ENCODE measurements at regions not wholly inside any gene's neighbourhood (a gene's known extent, or its start where the extent isn't known, plus 50 kb on each side); places are given as distances from the start of the nearest gene placed in this dataset.
"Not testable (repeated sequence)": the region's sequence is repeated elsewhere in the genome, so short reads cannot be mapped to it uniquely, and the experiment has no call there.

DNA sequence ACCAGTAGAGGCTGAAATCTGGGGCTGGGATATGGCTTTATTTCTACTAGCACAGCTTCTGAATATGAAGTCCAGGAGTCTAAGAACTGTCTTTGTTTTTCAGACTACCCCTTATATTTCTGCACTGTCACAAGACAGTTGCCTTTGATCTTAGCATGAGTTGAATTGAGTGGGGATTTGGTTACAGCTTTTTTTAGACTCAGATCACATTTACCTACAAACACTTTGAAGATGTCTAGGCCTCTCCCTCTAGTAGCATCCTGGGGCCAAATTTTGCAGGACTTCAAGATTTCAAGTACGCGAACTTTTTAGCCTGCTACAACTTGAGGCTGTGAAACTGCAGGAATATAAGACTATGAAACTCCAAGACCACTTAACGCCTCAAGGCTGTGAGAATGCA lies 240.2 kb downstream of the NEBL start:
- DNase-seq = no peak

DNA sequence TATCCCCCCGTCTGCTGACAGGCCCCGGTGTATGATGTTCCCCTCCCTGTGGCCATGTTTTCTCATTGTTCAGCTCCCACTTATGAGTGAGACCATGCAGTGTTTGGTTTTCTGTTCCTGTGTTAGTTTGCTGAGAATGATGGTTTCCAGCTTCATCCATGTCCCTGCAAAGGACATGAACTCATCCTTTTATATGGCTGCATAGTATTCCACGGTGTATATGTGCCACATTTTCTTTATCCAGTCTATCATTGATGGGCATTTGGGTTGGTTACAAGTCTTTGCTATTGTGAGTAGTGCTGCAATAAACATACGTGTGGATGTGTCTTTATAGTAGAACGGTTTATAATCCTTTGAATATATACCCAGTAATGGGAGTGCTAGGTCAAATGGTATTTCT lies 244.7 kb downstream of the NEBL start:
- DNase-seq = not testable (repeated sequence)

DNA sequence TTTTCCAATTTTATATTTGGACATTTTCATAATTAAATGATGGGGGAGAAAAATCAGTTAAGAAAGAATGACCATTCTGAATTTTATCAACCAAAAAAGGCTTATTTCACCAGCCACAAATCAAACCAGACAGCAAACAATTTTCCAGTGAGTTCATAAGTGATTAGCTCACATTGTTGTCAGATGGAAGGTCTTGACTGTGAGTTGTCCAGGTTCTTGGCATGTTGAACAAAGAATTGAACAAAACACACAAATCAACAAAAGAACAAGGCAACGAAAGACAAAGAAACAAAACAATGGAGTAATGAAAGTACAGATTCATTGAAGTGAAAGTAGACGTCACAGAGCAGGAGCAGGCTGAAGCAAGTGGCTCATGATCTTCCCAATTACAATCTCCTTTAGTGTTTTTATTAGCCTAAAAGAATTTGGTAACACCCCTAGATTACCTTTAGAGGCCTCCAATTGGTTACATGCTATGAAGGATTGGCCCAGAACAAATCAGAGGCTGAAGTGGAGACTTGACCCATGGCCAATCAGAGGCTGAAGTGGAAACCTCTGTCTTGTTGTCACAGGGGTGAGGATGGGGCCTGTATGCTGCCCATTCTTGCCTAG lies 248.7 kb downstream of the NEBL start:
- no peak for DNase-seq

DNA sequence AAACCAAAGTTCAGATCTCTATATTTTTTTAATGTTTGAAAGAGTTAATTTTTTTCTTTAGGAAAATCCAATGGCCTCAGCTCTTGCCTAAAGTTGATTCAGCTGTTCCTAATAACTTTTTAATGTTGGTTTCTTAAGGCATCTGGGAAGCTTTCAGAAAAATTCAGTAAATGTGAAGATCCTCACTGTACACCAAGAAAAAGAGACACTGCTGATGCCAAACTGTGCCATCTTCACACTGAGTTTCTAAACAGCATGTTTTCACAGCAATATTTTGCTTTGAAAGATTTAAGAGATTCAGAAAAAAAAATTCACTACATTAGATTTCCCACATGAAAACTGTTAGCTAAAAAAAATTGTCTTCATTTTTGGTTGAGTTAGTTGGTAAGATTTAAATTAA lies 249.4 kb downstream of the NEBL start:
- DNase-seq = no peak

DNA sequence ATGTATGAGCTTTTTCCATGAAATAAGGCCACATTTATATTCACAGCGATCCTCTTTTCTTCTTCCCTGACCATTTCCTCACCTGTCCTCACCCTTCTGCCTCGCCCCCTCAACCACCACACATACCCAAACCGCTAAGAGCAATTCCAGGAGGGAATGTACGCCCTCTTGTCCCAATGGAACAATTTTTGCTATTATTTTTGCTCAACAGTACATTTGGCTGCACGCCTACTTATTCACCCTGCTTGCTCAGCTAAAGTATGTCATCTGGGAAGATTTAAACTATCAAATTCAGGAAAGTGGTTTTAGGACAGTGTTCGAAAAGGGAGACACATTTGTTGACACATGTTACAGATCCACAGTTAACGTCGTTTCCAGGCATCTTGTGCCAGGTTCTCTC lies 252.7 kb downstream of the NEBL start:
- DNase-seq = no peak

DNA sequence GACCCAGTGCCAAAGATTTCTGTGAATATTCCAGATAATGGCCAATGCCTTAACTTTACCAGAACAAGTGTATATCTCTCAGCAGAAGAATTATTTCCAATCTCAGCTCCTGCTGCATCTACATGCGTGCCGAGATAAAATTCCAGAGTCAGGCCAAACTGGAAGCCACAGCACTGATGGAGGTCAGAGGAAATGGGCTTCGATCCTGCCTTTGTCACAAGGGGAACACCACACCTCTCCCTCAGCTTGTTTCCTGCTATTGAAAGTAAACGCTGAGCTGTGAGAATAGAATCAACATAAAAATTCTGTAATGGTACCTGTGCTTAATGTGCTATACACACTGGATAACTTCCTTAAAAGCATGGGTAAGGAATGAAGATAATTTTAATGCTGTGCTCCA lies 255.5 kb downstream of the NEBL start:
- DNase-seq = no peak

DNA sequence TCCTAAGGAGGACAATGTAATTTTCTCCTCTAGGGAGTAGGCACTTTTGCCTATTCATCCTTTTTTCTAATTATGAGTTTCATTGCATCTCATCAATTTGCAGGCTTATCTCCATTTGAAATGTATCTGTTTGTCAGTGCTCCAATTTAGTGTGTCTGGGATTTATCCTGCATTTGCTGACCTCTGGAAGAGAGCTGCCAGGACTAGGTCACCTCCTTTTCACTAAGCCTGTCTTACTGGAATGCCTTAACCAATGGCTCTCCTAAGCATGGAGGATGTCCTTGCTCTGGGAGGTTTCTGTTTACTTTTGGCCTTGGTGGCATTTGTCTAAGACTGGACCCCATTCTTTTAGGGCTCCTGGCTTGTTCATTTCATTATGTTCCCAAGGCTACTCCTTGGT lies 261.5 kb downstream of the NEBL start:
- no peak for DNase-seq

DNA sequence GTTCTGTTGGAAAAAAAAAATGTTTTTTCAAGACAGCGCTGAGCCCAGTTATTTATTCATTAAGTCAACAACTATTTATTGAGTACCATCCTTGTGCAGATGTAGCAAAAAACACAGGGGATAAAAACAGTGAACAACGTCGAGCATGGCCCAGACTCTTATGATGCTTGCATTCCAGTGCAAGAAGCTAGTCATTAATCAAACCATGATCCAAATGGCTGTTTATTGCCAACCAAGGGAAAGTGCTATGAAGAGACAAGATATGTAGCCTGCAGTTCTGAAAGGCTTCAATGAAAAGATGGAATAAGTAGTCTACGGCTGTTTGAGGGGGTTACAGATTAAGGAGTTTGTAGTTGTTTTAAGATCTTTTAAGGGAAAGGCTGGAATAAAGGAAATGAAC lies 262.3 kb downstream of the NEBL start:
- no peak for DNase-seq

DNA sequence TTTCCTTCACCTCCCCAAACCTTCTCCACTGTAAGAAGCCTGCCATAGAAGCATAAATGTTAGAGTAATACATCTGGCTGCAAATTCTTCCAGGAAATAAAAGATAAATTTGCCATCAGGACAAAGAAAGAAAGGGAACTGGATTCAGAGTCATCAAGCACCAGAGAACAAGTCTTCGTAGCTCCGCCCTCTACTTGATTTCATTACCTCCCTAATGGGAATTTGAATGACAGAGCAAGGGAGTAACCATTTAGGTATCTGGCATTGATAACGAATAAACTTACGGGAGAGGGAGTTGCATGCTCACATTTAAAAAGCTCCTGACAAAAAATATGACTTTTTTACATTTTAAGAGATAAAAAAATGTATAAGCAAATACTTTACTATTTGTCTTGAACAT lies 263.4 kb downstream of the NEBL start:
- DNase-seq = no peak

DNA sequence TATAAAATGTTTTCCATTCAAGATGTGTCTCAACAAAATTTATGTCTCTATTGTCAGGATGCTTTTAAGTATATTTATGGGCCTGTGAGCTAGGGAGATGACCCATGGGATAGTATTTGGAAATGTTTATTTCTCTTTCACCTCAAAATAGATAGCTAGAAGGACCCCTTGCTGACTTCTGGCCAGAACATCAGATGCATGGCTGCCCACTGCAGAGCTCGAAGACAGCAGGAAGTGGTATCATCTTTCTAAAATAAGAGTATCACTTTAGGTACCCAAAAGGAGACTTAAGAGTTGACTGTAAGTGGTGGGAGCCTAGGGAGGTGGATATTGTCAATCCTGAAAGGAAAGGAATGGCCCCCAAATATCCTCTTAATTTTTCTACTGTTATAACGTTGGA lies 264.4 kb downstream of the NEBL start:
- DNase-seq = no peak

DNA sequence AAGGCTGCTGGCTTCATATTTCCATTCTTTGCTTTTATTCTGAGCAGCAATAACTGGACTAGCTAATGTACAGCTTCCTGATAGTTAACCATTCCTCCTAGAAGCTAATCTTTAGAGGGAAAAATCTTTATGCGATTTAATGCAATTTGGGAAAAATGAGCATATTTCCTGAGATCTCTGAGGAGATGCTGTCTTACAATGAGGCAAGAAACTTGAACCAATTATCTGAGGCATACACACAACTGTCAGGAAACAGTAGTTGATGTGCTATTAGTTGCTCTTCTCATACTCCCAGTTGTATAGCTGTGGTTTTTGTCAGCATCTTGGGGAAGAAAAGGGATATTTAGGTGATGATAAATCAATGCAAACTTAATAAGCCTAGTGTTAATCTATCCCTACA lies 265.9 kb downstream of the NEBL start:
- no peak for DNase-seq

DNA sequence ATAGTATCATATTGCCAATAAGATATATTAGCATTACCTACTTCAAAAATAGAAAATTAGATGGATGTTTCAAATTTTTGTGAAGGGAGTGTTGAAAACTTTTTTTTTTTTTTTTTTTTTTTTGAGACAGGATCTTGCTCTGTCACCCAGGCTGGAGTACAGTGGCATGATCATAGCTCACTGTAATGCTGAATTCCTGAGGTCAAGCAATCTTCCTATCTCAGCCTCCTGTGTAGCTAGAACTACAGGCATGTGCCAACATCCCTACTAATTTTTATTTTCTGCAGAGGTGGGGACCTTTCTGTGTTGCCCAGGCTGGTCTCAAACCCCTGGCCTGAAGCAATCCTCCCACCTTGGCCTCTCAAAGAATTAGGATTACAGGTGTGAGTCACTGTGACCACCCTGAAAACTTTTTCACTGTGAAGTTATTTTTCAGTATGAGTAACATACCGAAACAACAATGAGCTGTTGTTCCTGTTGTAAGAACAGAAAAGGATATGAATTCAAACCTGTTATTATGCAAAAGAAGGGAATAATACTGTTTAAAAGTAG lies 266.9 kb downstream of the NEBL start:
- DNase-seq = no peak

DNA sequence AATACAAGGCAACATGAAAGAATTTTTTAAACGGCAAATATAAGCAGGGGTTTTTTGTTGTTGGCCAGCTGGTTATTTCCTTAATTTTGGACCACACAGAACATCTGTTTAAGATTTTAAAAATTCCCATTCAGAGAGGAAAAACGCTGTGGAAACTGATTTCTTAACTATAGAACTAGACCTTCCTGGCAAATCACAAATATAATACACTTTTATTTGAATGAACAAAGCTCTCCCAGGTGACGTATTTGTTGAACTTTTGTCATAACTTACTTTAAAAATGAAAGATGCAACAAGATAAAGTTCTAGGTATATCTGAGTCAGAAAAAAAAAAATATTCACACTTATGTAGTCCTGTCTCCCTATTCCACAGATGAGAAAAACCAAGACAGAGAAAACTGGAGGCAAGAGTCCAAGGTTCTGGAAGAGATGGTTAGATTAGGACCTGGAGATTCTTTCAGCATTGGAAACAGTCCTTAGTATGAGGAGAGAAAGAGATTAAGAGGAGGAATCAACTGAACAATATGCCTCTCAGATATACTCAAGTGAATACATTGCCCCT lies 269.1 kb downstream of the NEBL start:
- DNase-seq = no peak

DNA sequence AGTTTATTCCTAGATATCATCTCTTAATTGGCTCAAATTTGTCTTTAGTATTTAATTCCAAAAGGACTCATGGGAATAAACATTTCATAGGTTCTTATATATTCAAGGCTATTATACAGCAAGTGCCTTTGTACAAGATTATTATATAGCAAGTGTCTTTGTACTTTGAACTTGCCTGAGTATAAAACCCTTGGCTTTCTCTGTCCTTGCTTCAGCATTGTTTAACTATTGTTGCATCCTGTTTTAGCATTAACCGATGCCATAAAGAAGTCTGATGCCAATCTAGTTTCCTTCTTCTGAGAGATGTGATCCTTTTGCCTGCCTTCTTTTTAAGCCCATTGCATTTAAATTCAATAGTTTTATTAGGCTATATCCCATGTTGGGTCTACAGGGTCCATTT lies 270.0 kb downstream of the NEBL start:
- DNase-seq = no peak

DNA sequence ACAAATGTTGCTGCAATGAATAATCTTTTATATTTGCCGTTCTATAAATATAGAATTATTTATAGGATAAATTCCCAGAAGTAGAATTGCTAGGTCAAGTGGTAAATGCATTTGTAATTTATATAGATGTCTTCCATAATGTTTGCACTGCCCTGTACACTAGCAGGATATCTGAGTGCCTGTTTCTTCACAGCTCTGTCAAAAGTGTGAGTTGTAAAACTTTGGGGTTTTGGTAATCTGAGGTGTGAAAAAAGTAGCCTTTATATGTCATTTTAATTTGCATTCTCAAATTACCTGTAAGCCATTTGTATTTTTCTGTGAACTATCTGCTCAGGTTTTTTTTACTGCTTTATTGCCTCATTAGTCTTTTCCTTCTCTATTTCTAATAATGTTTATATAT lies 271.2 kb downstream of the NEBL start:
- DNase-seq = no peak

DNA sequence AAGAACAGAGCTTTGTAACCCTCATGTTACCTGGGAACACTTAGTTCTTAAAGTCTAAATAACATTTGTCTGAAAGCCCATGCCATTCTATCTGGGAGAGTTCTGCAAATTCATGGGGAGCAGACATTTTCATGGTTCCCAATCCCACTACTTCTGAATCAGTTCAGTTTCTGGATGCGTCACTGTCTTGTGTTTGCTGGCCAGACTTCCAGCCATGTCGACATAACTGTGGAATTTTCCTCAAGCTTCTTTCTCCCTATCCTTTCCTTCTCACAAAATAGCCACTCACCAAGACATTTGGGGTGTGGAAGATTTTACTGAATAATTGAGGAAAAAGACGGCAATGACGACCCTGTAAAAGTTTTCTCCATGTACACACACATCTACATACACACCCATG lies 272.5 kb downstream of the NEBL start:
- no peak for DNase-seq

DNA sequence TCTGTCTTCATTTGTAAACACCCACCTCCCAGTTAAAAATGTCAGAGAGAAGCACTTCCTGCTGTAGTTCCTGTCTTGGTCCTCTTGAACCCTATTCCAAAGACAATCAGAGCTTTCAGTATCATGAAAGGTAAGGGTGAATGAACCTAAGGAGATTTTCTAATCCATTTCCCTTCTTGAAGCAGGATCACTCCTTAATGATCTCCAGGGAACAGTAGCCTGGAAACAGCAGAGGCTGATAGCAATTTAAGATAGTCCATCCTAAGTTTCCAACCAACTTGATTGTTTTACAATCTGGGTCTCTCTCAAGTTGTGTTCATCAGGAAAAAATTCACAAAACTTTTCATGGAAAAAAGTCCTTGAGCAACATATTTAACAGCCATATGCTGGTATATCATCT lies 273.6 kb downstream of the NEBL start:
- DNase-seq = no peak

DNA sequence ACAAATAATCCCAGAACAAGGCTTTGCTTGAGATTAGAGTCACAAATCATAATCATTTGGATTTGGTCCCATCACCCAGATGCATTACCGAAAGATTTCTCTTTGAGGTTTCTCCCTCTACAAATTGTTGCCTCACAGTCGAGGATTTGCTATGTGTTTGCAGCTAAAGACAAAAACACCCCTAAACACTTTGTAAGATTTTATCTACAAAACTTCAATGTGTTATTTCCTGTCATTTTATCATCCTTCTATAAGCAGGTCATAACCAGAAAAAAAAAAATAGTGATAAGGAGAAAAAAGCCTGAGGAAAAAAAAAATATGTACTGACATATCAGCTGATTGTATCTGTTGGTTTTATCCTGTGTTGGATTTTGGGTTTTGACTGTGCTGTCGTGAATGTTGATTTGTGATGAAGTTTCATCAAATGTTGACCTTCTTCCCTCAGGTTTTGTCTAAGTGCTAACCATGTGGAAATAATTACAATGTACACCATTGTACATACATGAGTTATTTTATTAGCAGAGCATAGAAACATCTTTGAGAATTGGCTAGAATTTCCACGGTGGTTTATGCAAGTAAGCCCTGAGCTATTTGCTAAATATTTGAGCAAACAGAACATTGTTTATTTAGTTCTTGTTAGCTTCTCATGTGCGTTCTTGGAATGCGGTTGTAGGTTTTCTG lies 274.4 kb downstream of the NEBL start:
- peak; percentile 73 for DNase-seq

DNA sequence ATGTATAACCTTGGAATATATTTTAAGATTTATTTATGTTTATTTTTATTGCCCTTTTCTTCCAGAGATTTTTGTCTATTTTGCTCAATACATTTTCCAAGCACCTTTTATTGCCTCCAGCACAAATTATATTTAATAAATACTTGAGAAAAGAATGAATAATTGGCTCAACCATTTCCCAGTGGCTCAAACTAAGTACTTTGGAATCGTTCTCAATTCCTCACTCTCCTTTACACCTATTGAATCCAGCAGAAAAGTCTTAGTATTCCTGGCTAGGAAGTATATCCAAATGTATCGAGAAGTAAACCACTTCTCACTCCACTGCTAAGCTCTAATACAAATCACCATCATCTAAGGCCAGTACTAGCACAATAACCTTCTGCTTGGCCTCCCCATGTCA lies 276.1 kb downstream of the NEBL start:
- no peak for DNase-seq

DNA sequence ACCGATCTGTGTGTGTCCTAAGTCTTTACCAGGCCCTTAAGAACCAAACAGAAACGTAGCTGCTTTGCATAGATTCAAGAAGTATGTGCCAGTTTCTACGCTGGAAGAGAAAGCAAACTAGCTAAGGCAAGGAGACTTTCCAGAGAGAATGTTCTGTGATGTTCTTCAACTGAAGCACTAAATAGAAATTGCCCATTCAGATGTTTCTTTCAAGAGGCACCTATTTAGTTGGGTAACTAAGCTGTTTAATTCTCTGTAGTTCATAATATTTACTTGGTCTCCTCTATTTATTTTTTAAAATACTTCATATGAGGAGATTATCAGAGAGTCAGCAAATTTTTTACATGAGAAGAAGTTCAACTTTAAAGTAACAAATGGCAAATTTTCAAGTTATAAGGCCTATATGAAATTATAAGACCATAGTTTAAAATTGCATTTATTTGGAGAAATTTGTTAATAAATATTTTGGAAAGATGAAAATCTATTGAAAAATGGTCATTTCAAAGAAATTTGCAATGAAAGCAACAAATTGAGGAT lies 279.0 kb downstream of the NEBL start:
- no peak for DNase-seq

DNA sequence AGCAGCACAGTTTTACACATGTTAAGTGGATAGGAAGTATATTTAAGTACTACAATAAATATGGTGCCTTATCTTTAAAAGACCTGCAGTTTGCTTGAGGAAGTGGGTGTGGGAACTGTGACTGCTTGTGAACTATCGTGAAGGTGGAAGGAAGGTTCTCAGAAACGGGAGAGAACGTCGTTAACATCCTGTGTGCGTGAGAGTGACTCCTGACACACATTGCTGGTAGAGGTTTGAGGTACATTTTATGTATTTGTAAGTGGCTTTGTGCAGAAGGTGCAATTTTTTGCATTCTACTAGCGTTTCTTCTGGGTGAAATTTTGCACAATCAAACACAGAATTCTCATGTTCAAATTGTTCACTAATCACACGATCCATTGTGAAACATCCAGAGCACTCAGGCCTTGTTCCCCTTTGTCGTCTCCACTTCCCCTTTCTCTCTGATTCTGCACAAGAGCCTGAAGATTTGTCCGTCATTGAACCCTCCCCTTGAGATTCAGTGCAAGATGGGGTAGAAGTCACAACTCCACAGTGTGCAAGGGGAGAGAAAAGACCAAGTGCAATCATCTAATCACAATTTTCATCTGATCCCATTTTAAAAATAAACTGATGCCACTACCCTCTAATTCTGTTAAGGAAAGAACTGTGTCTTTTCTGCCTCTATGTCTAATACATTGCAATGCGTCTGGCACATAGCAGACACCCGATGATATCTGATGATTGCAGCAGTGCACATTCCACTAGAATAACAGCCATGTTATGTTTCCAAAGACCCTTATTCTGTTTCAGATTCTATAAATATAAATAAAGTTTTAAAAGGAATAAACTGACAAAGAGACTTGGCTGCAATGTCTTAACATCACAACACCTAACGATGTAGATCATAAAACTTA lies 279.9 kb downstream of the NEBL start:
- no peak for DNase-seq

DNA sequence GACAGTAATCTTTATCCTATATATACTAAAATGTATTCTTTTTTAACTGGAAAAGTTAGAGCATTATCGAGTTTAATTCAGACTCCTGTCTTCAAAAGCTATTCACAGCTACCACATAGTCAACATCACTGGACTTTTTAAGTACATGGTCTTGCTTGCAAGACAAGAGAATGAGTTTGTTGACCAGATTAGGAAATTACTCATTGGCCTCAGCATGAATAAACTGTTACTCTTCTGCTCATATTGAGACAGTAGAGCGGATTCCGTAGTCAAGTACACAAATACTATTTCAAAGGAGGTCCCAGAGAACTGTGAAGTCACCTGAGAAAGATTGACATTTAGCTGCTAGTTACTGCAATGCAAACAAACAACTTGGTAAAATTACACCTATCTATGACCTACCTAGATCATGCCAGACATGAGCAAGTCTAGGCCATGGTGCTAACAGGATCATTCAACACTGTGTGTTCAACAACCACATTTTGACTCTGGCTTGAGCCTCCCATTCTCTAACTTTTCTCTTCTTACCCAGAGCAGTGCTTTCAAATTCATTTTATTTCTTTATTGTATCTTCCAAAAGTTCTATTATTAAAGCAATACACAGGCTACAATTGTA lies 280.9 kb downstream of the NEBL start:
- no peak for DNase-seq

Measured in tongue (tissue), 1 donor.